Left hindlimb (tissue), 1 donor: ENCODE measurements at regions not wholly inside any gene's neighbourhood (a gene's known extent, or its start where the extent isn't known, plus 50 kb on each side); places are given as distances from the start of the nearest gene placed in this dataset.
"Not testable (repeated sequence)": the region's sequence is repeated elsewhere in the genome, so short reads cannot be mapped to it uniquely, and the experiment has no call there.

Experiments
- DNase-seq: peaks from one replicate; pipeline ENCODE4 v3.0.0-alpha.2; 2018

DNA sequence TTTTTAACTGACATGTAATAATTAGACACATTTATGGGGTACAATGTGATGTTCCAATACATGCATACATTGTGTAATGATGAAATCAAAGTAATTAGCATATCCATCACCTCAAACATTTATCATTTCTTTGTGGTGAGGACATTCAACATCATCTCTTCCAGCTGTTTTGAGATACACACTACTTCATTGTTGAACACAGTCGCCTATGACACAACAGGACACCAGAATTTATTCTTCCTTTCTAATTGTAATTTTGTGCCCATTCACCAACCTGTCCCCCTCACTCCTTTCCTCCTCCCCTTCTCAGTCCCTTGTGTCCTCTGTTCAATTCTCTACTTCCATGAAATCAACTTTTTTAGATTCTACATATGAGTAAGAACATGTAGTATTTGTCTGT, 113.4 kb upstream of the CBLB start:
- no peak for DNase-seq

GRCh38 chr3:105984837-105985236, 116.0 kb upstream of the CBLB start:
- DNase-seq = no peak

GRCh38 chr3:105986343-105986742, 117.5 kb upstream of the CBLB start:
- not testable (repeated sequence) for DNase-seq

- DNase-seq = no peak
Observed at GRCh38 chr3:105987809-105988208, 119.0 kb upstream of the CBLB start.

GRCh38 chr3:105988540-105989212, 119.9 kb upstream of the CBLB start:
- DNase-seq = no peak

DNA sequence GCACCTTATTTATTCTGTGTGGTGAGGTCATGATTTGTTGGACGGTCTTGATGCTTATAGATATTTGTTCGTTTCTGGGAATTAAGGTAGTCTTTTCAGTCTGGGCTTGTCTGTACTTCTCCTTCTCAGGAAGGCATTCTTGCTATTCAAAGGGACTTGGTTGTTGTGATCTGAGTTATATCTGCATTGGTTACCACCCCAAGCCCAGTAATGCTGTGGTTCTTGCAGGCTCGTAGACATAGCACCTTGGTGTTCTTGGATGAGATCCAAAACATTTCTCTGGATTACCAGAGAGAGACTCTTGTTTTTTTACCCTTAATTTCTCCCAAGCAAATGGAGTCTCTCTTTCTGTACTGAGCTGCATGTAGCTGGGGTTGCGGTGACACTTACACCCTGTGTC, 128.0 kb upstream of the CBLB start:
- no peak for DNase-seq

GRCh38 chr3:105997466-105997799, 128.6 kb upstream of the CBLB start:
- DNase-seq = no peak

DNA sequence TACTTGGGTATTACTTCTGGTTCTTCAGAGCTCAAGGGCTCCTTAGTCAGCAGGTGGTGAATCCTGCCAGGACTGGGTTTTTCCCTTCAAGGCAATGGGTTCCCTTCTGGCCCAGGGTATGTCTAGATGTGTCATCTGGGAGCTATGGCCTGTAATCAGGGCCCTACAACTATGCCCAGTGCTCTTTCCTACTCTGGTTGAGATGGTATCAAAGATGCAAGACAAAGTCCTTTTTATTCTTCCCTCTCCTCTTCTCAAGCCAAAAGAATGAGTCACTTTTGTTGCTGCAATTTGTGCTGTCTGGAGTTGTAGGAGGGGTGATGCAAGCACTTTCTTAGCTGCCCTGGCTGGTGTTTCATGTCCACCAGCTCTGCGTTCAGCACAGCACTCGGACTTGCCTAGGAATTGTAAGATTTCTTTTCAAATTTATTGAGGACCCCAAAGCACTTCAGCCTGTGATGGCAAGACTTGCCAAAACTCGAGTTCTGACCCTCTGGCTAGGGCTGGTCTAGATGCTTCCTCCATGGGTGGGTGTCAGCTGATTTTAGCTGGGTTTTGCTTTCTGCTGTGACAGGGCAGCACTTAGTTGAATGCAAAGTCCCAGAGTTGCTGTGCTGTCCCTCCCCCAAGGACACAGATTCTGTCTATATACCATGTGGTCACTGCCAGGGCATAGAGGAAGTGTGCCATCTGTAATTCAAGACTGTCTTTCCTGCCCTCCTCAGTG, 129.2 kb upstream of the CBLB start:
- no peak for DNase-seq

DNA sequence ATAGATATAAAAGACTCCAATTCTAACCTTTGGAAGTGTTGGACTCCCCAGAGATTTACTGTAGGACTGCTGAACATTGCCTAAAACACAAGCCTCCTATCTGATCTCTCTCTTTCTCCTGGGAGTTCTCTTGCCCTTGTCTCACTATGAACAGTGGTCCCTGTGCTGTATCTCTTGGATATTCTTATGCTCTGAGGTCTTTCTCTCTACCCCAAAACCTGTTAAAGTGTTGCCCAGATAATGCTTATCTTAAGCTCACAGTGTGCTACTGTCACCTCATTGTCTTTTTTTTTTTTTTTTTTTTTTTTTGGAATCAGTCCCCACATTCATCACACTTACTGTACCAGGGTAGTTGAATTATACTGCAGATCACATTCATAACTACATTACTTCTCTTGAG, 131.0 kb upstream of the CBLB start:
- no peak for DNase-seq

GRCh38 chr3:106001923-106002322, 133.1 kb upstream of the CBLB start:
- no peak for DNase-seq

- no peak for DNase-seq
Observed at GRCh38 chr3:106004137-106004681, 135.4 kb upstream of the CBLB start.

DNA sequence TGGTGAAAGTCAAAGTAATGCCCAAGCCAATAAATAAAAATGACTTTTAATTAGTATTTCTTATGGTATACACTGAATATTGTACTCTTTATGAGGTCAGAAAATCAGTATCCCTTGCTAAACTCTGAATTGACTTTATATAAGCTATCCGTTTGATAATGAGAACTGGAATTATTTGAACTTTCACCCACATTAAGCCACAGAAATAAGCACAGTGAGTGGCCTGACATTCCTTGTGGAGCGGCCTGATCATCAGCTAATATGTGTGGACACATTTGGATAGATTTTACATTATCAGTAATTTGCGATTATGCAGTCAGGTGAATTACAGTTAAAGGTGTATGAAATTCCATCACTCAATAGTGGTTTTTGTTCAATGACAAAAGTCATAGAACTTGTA, 136.0 kb upstream of the CBLB start:
- DNase-seq = no peak

DNA sequence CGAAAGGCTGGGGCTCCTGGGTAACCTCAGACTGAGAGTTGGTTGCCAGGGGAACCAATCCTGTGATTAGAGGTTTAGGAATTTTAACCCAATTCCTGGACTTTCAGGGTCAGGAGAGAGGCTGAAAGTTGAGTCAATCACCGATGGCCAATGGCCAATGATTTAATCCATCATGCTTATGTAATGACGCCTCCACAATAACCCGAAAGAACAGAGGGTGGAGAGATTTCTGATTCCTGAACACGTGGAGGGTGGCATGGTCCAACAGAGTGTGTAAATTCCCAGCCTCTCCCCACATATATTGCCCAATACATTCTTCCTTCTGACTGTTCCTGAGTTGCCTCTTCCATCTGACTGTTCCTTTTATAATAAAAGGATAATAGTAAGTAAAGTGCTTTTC, 137.2 kb upstream of the CBLB start:
- DNase-seq = no peak

DNA sequence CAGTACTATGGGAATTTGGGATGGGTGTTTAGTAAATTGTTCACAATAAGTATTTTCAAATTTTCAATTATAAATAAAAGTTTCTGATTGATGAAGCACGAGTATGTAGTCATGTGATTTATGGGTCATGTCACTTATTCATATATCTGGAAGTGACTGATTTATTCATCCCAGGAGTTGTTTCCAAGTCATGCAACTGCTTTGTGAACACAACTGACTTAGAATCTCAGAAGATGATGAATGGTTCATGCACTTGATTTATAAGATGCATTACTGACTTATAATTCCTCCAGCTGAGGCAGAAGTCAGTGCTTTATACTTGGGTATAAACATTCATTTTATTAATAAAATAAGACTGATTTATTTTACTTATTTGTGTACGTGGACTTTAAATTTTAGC, 137.8 kb upstream of the CBLB start:
- DNase-seq = no peak

DNA sequence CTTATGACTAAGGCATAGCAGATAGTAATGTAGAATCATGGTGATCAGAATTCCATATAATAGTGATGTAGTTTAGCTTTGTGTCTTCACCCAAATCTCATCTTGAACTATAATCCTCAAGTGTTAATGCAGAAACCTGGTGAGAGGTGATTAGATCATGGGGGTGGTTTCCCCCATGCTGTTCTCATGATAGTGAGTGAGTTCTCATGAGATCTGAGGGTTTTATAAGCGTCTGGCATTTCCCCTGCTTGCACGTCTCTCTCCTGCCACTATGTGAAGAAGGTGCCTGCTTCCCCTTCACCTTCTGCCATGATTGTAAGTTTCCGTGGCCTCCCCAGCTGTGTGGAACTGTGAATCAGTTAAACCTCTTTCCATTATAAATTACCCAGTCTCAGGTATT, 138.7 kb upstream of the CBLB start:
- no peak for DNase-seq

DNA sequence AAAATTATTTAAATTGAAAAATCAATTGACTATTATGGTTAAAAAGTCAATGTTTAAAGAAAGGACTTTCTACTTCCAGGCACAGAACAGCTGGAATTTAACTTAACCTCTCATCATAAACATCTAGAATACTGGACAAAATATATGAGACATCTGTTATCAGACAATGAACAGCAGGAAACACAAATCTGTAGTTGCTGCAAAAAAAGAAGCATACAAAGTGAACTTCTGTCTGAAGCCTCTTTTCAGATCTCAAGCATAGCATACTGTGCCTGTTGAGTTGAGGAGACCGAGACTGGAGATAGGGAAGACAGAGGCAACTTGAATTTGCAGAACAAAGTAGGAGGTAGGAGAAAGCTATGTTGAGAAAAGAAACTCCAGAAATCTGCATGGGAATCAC, 140.0 kb upstream of the CBLB start:
- DNase-seq = no peak

DNA sequence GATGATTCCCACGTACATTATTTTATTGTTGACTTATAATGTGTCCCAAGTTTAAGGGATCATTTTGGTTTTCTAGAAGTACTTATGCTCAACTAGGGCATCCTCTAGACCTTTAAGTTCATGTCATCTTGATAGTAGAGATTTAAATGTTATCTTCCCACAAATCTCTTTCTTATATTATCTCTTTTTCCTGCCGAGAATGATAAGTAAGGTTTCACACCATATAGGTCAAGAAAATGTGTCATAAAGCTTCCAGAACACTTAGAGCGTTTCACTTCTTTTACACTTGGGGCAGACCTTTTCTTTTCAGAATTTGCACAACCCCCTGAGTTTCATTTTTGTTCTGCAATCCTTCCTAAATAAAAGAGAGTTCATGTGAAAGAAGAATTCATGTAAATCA, 142.0 kb upstream of the CBLB start:
- no peak for DNase-seq

DNA sequence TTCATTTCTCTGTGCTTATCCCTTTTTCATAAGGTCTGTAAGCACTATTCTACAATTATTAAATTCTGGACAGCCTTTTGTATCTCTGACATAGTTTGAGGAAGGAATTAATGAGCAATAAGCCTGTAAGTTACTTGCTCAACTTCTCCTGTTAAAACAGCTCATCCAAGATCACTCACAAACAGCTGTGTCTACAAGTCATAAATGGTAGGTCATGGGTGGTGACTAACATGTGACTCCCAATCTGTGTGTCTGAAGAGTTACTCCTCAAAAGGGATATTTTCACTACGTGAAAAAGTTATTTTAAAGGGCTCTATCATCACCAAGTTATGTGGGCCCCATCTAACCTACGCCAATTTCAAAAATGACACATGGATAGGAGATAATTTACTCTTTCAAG, 145.2 kb upstream of the CBLB start:
- DNase-seq = no peak

GRCh38 chr3:106014518-106014917, 145.7 kb upstream of the CBLB start:
- no peak for DNase-seq

DNA sequence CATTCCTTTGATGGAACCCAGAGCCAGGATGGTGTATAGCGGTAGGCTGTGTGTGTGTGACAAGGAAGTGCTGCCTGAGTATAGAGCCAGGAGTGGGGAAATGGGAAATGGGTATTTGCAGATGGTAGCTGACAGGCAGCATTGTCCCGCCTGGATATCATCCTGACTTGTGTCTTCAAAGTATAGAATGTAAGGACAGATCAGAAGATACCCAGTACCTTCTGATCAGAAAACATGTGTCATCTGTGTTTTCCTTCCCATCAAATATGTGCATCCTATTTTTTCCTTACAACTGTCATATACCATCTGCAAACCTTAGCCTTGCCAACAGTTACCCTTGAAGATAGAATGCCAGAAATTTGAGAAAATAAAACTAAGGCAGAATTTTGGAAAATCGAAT, 146.2 kb upstream of the CBLB start:
- no peak for DNase-seq

GRCh38 chr3:106018102-106018501, 149.3 kb upstream of the CBLB start:
- no peak for DNase-seq

GRCh38 chr3:106018929-106019550, 150.2 kb upstream of the CBLB start:
- no peak for DNase-seq

DNA sequence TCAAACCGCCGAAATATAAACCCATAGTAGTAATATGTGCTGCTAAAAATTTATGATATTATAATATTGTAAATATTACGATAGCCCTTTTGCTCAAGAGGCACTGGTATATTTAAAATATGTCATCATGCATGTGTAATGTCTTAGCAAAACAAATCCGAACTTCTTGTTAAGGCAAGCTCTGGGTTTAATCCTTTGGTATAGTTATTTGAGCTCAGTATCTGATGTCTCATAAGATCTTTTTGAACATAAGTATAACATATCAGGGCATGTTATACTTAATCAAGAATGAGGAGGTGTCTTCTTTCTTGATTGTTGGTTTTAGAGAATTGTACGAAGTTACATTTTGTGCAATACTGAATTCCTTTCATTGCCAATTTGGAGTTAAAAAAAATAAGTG, 154.1 kb upstream of the CBLB start:
- DNase-seq = no peak

DNA sequence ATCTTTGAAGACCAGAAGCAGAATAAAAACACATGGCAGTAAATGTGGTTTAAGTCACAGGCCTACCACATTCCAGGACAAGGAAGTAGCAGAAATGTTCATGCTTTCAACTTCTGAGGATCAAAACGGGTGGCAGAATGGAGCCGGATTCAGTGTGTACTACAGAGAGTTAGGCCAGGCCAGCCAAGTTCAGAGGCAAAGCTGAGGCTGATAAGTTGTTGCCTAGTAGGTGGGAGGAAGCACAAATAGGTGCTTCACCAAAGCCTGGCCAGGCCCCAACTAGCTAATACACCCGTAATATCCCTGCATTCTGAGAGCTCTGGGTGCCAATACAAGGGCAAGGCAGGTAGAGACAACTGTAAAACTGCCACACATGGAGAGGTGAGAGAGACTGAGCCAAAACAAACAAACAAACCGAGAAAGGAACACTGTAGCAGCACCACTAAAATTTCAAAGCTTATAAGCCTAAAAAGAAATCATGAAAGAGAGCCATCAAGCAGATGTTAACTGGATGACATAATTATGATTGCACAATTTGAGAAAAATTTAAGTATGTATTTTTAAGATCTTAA, 156.4 kb upstream of the CBLB start:
- DNase-seq = no peak
